HG03039 (cell line): ENCODE measurements at regions not wholly inside any gene's neighbourhood (a gene's known extent, or its start where the extent isn't known, plus 50 kb on each side); places are given as distances from the start of the nearest gene placed in this dataset.
"Not testable (repeated sequence)": the region's sequence is repeated elsewhere in the genome, so short reads cannot be mapped to it uniquely, and the experiment has no call there.

Experiments used
- ATAC-seq: cut with Tn5 transposase; IDR thresholded peaks from one replicate; pipeline ENCODE4 v1.9.1; 2021; ENCODE audit warnings: mild to moderate bottlenecking, moderate library complexity; ENCODE audit not compliant: unreplicated experiment

- ATAC-seq, result no peak
These were observed 1815.6 kb upstream of the LRRTM1 start for GRCh38 chr2:82120115-82120514.

- no peak for ATAC-seq
These were observed 1804.9 kb upstream of the LRRTM1 start for GRCh38 chr2:82109418-82109817.

DNA sequence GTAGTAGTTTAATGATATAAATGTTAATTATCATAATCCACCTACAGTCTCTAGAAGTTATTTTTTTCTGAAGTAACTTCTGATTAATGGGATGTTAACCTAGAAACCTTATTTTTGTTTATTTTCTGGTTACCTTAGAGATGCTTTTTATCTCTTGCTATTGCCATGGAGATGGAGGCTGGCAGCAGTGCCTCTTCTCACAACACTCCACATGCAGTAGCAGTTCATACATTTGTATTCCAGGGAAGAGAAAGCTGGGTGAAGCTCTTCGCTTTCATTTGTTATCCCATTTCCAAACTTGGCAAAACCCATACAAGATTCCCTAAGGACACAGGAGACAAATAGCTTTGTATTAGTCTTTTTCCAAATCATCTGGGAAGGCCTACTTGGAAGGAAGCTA lies 1794.1 kb upstream of the LRRTM1 start:
- no peak for ATAC-seq

DNA sequence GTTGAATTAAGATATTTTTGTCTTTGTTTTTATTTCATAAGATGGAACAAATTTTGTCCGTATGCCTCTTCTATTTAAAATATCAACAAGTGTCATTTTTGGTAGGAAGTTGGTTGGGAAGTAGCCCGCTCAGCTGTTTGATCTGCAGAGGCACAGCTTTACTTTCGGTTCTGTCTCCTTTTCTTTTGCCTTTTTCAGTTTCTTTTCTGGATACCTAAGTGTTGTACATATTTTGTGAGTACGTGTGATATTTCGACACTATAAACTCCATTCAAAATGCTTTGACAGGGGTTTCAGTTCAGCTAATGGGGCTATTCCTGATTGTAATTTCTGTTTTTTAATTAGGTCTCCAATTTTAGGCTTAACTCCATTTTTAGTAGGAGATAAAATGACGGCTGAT lies 1785.0 kb upstream of the LRRTM1 start:
- no peak for ATAC-seq

DNA sequence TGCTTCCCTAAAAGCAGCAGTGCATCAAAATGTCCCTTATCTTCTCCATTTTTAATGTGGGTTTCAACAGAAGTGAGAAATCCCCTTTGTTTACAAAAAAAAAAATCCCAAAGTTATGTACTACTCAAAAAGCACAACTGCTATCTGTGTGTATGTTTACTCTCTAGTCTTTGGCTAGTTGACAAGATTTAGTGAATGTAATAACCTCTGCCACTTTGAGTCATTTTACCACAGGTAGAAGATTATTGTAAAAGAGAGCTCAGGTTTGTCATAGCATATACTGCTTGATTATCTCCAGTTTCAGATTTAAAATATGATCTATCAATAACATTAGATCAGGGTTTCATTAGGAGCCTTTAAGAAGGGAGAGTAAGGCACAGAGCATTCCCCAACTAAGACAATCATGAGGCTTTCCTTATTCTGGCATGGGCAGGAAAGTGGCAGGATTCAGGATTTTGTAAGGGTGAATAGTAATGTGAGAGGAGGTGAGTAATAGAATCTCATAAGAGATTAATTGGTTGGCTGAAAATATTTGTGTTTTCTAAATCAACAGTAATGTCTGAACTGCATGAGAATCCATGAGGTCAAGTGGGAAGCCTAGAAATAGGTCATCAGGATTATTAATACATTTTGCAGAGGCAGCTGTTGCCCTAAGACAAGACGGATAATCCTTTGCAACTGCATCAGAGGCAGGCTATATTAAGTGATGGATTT lies 1780.3 kb upstream of the LRRTM1 start:
- no peak for ATAC-seq

DNA sequence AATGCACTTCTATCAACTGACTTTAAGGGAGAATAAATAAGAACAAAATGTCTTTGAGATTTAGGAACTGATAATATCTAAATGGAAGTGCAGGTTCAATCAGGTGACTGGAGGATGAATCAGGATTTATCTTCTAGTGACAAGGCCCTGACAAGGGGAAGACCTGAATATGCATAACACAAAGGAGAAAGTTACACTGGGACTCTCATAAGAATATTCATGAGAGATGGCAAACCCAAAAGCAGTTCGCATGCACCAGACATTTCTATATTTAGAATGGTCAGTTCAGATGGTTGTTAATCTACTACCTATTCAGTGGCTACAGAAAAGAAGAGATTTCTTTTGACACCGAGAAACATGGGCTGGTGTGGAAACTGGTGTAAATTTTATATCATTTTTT lies 1771.3 kb upstream of the LRRTM1 start:
- no peak for ATAC-seq

GRCh38 chr2:82062463-82062862 lies 1757.9 kb upstream of the LRRTM1 start:
- no peak for ATAC-seq

DNA sequence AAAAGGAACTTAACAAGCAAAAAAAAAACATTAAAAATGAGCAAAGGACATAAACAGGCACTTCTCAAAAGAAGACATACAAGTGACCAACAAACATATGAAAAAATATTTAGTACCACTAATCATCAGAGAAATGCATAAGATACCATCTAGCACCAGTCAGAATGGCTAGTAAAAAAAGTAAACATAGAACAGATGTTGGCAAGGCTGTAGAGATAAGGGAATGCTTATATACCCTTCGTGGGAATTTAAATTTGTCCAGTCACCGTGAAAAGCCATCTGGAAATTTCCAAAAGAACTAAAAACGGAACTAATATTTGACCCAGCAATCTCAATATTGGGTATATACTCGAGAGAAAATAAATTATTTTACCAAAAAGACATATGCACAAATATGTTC lies 1751.3 kb upstream of the LRRTM1 start:
- ATAC-seq, result no peak

DNA sequence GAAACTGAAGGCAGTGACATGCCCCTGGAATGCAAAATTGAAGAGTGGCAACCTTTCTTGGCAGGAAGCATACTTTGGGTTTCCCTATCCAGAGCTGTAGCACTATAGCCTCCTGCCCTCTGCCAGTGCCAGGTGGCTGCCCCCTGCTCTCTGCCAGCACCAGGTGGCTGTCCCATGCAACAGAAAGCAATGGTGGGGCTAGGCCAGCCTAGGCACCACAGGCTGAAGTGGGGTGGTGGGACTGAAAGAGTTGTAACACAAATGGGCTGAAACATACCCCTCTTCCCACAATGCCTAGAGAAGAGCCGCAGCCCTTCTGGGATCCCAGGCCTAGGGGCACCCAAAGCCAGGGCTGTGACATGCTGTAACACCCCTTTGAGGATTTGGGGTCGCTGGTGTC lies 1739.3 kb upstream of the LRRTM1 start:
- no peak for ATAC-seq

DNA sequence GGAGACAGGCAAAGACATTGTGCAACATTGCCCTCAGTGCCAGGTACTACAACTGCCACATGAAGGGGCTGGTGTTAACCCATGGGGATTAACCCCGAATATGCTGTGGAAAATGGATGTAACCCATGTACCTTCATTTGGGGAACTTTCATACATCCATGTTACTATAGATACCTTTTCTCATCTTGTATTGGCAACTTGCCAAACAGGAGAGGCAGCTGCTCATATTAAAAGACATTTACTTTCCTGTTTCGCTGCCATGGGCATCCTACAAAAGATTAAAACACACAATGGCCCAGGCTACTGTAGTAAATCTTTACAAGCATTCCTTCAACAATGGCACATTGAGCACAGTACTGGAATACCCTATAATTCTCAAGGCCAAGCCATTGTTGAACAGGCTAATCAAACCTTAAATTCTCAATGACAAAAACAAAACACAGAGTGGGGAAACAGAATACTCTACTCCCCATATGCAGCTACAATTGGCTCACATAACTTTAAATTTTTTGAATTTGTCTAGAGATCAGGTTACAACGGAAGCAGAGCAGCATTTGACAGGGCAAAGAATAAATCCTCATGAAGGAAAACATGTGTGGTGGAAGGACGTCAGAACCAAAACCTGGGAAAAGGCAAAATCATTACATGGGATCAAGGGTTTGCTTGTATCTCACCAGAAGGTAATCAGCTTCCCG lies 1723.5 kb upstream of the LRRTM1 start:
- no peak for ATAC-seq

GRCh38 chr2:82023710-82024109 lies 1719.2 kb upstream of the LRRTM1 start:
- ATAC-seq, result no peak

DNA sequence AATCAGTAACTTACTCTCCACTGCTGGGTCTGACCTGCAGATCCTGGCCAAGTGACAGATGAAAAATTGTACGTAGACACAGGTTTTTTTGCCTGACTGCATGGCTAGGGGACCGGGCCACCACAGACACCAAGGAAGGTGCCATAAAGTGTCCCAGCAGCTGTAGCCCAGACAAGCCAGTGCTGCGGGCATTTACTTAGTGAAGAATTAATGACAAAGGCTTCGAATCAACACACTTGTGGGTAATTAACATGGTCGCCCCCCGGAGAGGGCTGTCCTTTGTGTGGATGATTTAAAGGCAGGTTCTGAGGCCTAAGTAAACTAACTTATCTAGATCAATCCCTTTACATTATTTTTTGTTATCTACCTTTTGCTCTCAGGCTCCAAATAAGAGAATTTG lies 1709.1 kb upstream of the LRRTM1 start:
- no peak for ATAC-seq

DNA sequence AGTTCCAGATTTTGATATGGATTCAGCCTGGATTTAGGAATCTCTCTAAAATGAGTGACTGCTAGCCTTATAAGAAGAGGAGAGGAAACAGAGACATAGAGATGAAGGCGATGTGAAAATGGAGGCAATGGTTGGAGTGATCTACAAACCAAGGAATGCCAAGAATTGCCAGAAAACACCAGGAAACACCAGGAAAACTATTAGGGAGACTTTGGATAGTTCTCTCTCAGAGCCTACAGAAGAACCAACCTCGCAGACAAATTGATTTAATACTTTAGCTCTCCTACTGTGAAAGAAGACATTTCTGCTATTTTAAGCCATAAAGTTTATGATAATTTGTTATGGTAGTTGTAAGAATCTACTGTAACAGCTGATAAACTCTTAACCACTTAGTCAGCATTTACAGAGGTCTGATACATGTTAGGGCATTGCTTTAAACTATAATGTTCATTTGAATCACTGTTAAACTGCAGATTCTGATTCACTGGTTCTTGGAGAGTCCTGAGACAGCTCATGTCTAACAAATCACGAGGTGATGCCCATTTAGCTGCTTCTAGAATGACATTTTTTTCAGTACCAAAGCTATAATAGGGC lies 1702.6 kb upstream of the LRRTM1 start:
- no peak for ATAC-seq

DNA sequence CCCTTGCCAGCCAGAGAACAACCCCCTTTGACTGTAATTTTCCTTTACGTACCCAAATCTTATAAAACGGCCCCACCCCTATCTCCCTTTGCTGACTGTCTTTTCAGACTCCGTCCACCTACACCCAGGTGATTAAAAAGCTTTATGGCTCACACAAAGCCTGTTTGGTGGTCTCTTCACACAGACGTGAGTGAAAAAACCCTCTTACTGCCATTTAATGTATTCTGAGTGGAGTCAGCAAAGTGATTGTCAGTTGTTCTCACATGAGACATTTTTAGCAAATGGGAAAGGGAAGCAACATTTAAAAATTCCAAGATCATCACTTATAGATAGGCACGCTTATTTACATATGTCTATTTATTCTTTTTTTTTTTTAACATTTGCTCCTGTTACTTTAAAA lies 1701.3 kb upstream of the LRRTM1 start:
- not testable (repeated sequence) for ATAC-seq

DNA sequence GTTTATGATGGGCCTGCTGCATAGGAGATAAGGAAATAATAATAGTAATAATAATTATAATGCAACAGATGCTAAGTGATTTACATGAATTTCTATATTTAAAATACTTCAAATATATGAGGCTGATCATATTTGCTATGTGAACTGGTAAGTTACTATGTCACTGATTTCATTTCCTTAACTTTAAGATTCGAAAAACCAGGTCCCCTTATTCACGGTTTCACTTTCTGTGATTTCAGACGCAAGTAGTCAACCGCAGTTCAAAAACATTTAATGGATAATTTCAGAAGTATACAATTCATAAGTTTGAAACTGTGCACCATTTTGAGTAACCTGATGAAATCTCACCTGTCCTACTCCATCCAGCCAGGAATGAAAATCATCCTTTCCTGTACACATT lies 1697.1 kb upstream of the LRRTM1 start:
- no peak for ATAC-seq

GRCh38 chr2:82000606-82001005 lies 1696.1 kb upstream of the LRRTM1 start:
- ATAC-seq, result no peak

- no peak for ATAC-seq
These were observed 1691.8 kb upstream of the LRRTM1 start for GRCh38 chr2:81996332-81996731.

GRCh38 chr2:81991282-81991681 lies 1686.7 kb upstream of the LRRTM1 start:
- ATAC-seq, result no peak

DNA sequence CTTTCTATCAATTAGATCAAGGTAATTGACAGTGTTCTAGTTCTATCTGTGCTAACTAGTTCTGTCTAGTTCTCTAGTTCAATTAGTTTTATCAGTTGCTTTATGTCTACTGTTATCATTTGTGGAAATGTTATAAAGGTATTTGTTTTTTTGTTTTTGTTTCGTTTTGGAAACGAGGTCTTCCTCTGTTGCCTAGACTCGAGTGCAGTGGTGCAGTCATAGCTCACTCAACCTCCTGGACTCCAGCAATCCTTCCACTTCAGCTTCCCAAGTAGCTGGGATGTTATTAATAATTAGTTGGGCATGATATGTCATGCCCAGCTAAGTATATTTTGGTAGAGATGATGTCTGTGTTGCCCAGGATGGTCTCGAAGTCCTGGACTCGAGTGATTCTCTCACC lies 1682.8 kb upstream of the LRRTM1 start:
- ATAC-seq, result no peak

DNA sequence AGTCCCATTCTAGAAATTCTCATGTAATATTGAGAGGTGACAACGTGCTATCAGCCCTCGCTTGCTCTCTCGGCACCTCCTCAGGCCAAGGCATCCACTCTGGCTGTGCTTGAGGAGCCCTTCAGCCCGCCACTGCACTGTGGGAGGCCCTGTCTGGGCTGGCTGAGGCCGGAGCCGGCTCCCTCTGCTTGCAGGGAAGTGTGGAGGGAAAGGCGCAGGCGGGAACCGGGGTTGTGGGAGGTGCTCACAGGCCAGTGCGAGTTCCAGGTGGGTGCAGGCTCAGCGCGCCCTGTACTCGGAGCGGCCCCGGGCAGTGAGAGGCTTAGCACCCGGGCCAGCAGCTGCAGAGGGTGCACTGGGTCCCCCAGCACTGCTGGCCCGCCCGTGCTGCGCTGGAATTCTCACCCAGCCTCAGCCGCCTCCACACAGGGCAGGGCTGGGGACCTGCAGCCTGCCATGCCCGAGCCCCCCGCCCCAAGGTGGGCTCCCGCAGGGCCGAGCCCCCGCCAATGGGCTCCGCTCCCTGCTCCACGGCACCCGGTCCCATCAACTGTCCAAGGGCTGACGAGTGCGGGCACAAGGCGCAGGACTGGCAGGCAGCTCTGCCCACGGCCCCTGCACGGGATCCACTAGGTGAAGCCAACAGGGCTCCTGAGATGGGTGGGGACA lies 1680.6 kb upstream of the LRRTM1 start:
- ATAC-seq, result no peak

DNA sequence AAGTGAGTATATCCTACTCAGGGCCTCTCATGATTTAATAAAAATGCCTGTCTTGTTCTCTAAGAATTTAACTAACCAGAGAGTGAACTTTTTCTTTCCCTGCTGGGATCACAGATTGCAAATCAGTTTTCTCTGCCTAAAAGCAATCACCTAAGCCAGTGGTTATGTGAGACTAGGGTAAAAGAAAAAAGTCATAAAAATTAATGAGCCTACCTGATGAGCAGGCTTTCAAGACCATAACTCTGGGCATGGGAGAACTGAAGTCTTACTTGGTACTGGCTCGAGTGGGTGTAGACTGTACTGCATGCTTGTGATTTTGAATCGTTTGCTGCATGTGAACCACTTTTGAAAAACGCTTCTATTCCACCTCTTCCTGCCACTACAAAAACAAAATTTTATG lies 1677.0 kb upstream of the LRRTM1 start:
- no peak for ATAC-seq

GRCh38 chr2:81979086-81979485 lies 1674.5 kb upstream of the LRRTM1 start:
- ATAC-seq, result no peak
